ENCODE measurements at regions not wholly inside any gene's neighbourhood (a gene's known extent, or its start where the extent isn't known, plus 50 kb on each side); places are given as distances from the start of the nearest gene placed in this dataset.

- H2AK5ac ChIP-seq (ENCODE audit: low read depth, low read length), result no peak overlapping the region
- no peak overlapping the region for H3K4me3 ChIP-seq (ENCODE audit: extremely low read depth in 1 of 4, insufficient read depth in 2 of 4, low read depth in 3 of 4, low read length in 4 of 4)
- no peak overlapping the region for H4K8ac ChIP-seq (ENCODE audit: extremely low read depth, insufficient read depth, low read length)
- no peak overlapping the region for H4K91ac ChIP-seq (replicated peaks; ENCODE audit: insufficient read length, low read length)
- H3K36me3 ChIP-seq (ENCODE audit: control insufficient read depth in 2 of 4, insufficient read depth in 4 of 4, low read length in 3 of 4), result no peaks in the 10 kb centered on the region
- no peak overlapping the region for H3K27ac ChIP-seq (ENCODE audit: low read depth, low read length)
- H2BK120ac ChIP-seq (replicated peaks; ENCODE audit: low read depth, low read length), result no peak overlapping the region
- CTCF ChIA-PET (ENCODE audit: partially characterized antibody), result no interaction called here
- no peak overlapping the region for H2BK15ac ChIP-seq (ENCODE audit: low read length)
- H3K9me3 ChIP-seq (ENCODE audit: insufficient read depth in 2 of 2, low read depth in 1 of 2, low read length in 1 of 2), result no peaks in the 10 kb centered on the region
- no peaks in the 10 kb centered on the region for H3K4me1 ChIP-seq (replicated peaks in 1 of 4; ENCODE audit: control insufficient read depth in 3 of 4, insufficient read depth in 4 of 4, low read length in 3 of 4)
- no peak overlapping the region for H3K18ac ChIP-seq (ENCODE audit: extremely low read depth, low read length)
- H3K23ac ChIP-seq (ENCODE audit: insufficient read length), result no peak overlapping the region
- 0 out of 2 replicates have a peak overlapping the region, but pooled peaks have one; percentile 56 for H2AFZ ChIP-seq (ENCODE audit: low read length)
- H4K5ac ChIP-seq (ENCODE audit: insufficient read length, low read depth, low read length), result no peak overlapping the region
- POLR2A ChIA-PET (ENCODE audit: partially characterized antibody), result no interaction called here
- no peaks in the 10 kb centered on the region for H3K23me2 ChIP-seq (ENCODE audit: low read depth, low read length)
- no peaks in the 10 kb centered on the region for H3K79me2 ChIP-seq (ENCODE audit: control insufficient read depth in 1 of 2, insufficient read depth in 2 of 2, low read length in 2 of 2)
- no peak overlapping the region for H3K56ac ChIP-seq (replicated peaks; ENCODE audit: insufficient read length, low read depth, low read length)
- no peak overlapping the region for H3K9ac ChIP-seq (replicated peaks in 1 of 4; ENCODE audit: extremely low read depth in 1 of 4, low read depth in 3 of 4, low read length in 3 of 4)
- H2BK20ac ChIP-seq (ENCODE audit: low read length), result no peak overlapping the region
- no peaks in the 10 kb centered on the region for H3K79me1 ChIP-seq (ENCODE audit: low read depth, low read length)
- H3K14ac ChIP-seq (ENCODE audit: insufficient read length), result no peak overlapping the region
- H3K27me3 ChIP-seq (replicated peaks in 1 of 4; ENCODE audit: control insufficient read depth in 3 of 4, extremely low read depth in 1 of 4, insufficient read depth in 3 of 4, low read length in 3 of 4), result no peaks in the 10 kb centered on the region
- no peak overlapping the region for H3K4me2 ChIP-seq (ENCODE audit: insufficient read depth in 1 of 2, low read depth in 2 of 2, low read length in 2 of 2)
- H2BK5ac ChIP-seq (ENCODE audit: low read depth, low read length), result no peak overlapping the region
- FAIRE-seq (no peak), DNase-seq (ENCODE audit: low read depth in 1 of 2, low spot score in 2 of 2) (no peak)
- no peak overlapping the region for H3K4ac ChIP-seq (replicated peaks; ENCODE audit: insufficient read length, low read depth, low read length)
- no peak overlapping the region for H2BK12ac ChIP-seq (ENCODE audit: low read depth, low read length)
- H4K20me1 ChIP-seq (replicated peaks in 1 of 2; ENCODE audit: control insufficient read depth in 1 of 2, insufficient read depth in 2 of 2, low read length in 2 of 2), result no peaks in the 10 kb centered on the region
- no peak for TF ChIP-seq TAF1 (IDR thresholded peaks at IDR 0.05; ENCODE audit: low read depth, low read length)
- TF ChIP-seq ATF2 (IDR thresholded peaks at IDR 0.05; ENCODE audit: low read length), result no peak
- TF ChIP-seq CEBPB (IDR thresholded peaks at IDR 0.05; ENCODE audit: low read depth, low read length), result no peak
- TF ChIP-seq SP4 (IDR thresholded peaks at IDR 0.05; ENCODE audit: low read length), result no peak
- no peak for TF ChIP-seq SP2 (IDR thresholded peaks at IDR 0.05; ENCODE audit: low read length)
- TF ChIP-seq EGR1 (IDR thresholded peaks at IDR 0.05; ENCODE audit: borderline replicate concordance, low read depth, low read length), result no peak
Measured at GRCh38 chr2:195051401-195051800, 605.6 kb upstream of the SLC39A10 start.
